ENCODE measurements at regions not wholly inside any gene's neighbourhood (a gene's known extent, or its start where the extent isn't known, plus 50 kb on each side); places are given as distances from the start of the nearest gene placed in this dataset.

DNA sequence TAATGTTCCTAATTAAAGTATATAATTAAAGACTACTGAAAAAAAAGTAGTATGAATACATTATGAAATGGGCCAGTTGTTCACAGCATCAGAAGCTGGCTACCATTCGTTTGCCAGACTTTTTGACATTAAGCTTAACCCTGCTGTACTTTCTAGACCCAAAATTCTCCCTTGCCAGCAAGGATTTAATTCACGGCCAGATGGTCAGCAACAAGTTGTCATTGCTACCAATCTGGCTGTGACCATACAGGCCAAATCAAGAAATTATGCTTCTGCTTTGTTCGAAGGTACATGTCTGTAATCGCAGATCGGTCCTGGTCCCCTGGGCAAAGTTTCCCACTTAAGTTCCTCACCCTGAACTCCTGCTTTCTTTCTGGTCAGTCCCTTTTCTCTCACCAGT lies 217.7 kb upstream of the ATXN7L3B start:
- no peaks in the 10 kb centered on the region for H4K20me1 ChIP-seq (ENCODE audit: insufficient read depth, poor library complexity, severe bottlenecking)
- H2AFZ ChIP-seq: no peak overlapping the region
- no peaks in the 10 kb centered on the region for H3K79me2 ChIP-seq
- WGBS (ENCODE audit: low lambda C conversion rate, missing lambda C conversion rate): 89% methylated on average over 5 of the region's 5 CpGs
- H3K36me3 ChIP-seq (replicated peaks; ENCODE audit: insufficient read depth, low read depth): no peaks in the 10 kb centered on the region
- no peaks in the 10 kb centered on the region for H3K9me2 ChIP-seq (replicated peaks; ENCODE audit: insufficient read depth)
- H3K4me2 ChIP-seq: no peak overlapping the region
- no peak for DNase-seq (ENCODE audit: low spot score)
- TF ChIP-seq, protein P1, sequence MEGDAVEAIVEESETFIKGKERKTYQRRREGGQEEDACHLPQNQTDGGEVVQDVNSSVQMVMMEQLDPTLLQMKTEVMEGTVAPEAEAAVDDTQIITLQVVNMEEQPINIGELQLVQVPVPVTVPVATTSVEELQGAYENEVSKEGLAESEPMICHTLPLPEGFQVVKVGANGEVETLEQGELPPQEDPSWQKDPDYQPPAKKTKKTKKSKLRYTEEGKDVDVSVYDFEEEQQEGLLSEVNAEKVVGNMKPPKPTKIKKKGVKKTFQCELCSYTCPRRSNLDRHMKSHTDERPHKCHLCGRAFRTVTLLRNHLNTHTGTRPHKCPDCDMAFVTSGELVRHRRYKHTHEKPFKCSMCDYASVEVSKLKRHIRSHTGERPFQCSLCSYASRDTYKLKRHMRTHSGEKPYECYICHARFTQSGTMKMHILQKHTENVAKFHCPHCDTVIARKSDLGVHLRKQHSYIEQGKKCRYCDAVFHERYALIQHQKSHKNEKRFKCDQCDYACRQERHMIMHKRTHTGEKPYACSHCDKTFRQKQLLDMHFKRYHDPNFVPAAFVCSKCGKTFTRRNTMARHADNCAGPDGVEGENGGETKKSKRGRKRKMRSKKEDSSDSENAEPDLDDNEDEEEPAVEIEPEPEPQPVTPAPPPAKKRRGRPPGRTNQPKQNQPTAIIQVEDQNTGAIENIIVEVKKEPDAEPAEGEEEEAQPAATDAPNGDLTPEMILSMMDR (IDR thresholded peaks at IDR 0.05; ENCODE audit: poor library complexity): no peak
- TF ChIP-seq EZH2phosphoT487 (IDR thresholded peaks at IDR 0.05; ENCODE audit: low read depth, severe bottlenecking, unreplicated experiment): no peak
- no peak for TF ChIP-seq EZH2 (IDR thresholded peaks at IDR 0.05; ENCODE audit: borderline replicate concordance)
- H3K4me1 ChIP-seq (ENCODE audit: insufficient read depth): peaks cover 7% of the 10 kb centered on the region
- H3K4me3 ChIP-seq: no peak overlapping the region
- H3K27ac ChIP-seq: no peak overlapping the region
- H3K27me3 ChIP-seq: no peaks in the 10 kb centered on the region
- no peaks in the 10 kb centered on the region for H3K9me3 ChIP-seq (ENCODE audit: low read depth)

DNA sequence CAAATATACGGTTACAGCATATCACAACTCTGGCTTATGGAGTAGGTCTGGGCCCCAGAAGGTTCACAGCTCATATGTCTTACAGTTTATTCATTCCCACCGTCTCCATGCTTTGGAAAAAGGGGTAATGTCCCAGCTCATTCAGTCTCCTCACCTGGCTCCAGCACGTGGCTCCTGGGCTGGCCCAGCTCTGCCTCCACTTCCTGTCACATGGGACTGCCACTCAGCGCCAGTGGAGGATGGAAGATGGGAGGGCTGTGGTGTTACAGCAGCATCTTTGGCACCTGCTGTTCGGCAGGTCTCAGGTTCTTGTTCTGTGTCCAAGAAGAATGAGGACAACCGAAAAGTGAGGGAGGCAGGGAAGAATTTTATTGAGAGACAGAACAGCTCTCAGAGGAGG lies 216.3 kb upstream of the ATXN7L3B start:
- no peak overlapping the region for H2AFZ ChIP-seq
- WGBS (ENCODE audit: low lambda C conversion rate, missing lambda C conversion rate): 86% methylated on average over 6 of the region's 6 CpGs

DNA sequence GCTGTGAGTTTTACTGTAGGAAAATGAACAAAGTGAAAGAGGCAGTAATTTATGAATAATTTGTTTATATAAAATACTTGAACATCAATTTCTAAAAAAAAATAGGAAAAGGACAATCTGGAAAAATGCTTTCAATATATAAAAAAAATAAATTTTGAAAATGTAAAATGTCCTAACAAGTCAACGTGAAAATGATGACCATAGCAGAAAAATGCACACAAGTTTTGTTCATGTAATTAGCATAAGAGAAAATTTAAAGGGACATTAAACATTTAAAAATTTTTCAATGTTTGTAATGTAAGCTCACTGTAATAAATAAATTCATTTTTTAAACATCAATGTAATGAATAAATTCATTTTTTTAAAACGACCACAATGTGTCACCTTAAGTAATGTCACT lies 214.8 kb upstream of the ATXN7L3B start:
- H3K9me2 ChIP-seq (replicated peaks; ENCODE audit: insufficient read depth): no peaks in the 10 kb centered on the region
- TF ChIP-seq, protein P1 (IDR thresholded peaks at IDR 0.05; ENCODE audit: poor library complexity): no peak
- TF ChIP-seq EZH2phosphoT487 (IDR thresholded peaks at IDR 0.05; ENCODE audit: low read depth, severe bottlenecking, unreplicated experiment) (no peak), EZH2 (IDR thresholded peaks at IDR 0.05; ENCODE audit: borderline replicate concordance) (no peak)
- H3K4me2 ChIP-seq: no peak overlapping the region
- no peaks in the 10 kb centered on the region for H3K4me1 ChIP-seq (ENCODE audit: insufficient read depth)
- DNase-seq (ENCODE audit: low spot score): no peak
- H3K4me3 ChIP-seq: no peak overlapping the region
- no peaks in the 10 kb centered on the region for H3K79me2 ChIP-seq
- H3K27me3 ChIP-seq: no peaks in the 10 kb centered on the region
- H2AFZ ChIP-seq: no peak overlapping the region
- H4K20me1 ChIP-seq (ENCODE audit: insufficient read depth, poor library complexity, severe bottlenecking): no peaks in the 10 kb centered on the region
- WGBS (ENCODE audit: low lambda C conversion rate, missing lambda C conversion rate): 77% methylated on average over 2 of the region's 2 CpGs
- no peaks in the 10 kb centered on the region for H3K9me3 ChIP-seq (ENCODE audit: low read depth)
- no peaks in the 10 kb centered on the region for H3K36me3 ChIP-seq (replicated peaks; ENCODE audit: insufficient read depth, low read depth)
- H3K27ac ChIP-seq: no peak overlapping the region

More for the DNA sequence above, 216.3 kb upstream of the ATXN7L3B start:
- no peak overlapping the region for H3K27ac ChIP-seq
- H3K79me2 ChIP-seq: no peaks in the 10 kb centered on the region
- H3K4me1 ChIP-seq (ENCODE audit: insufficient read depth): peaks cover 5% of the 10 kb centered on the region
- H4K20me1 ChIP-seq (ENCODE audit: insufficient read depth, poor library complexity, severe bottlenecking): no peaks in the 10 kb centered on the region
- H3K36me3 ChIP-seq (replicated peaks; ENCODE audit: insufficient read depth, low read depth): no peaks in the 10 kb centered on the region
- no peaks in the 10 kb centered on the region for H3K27me3 ChIP-seq
- H3K4me3 ChIP-seq: no peak overlapping the region
- no peaks in the 10 kb centered on the region for H3K9me2 ChIP-seq (replicated peaks; ENCODE audit: insufficient read depth)
- DNase-seq (ENCODE audit: low spot score): no peak
- no peaks in the 10 kb centered on the region for H3K9me3 ChIP-seq (ENCODE audit: low read depth)
- no peak overlapping the region for H3K4me2 ChIP-seq
- TF ChIP-seq, protein P1 (IDR thresholded peaks at IDR 0.05; ENCODE audit: poor library complexity): no peak
- TF ChIP-seq EZH2phosphoT487 (IDR thresholded peaks at IDR 0.05; ENCODE audit: low read depth, severe bottlenecking, unreplicated experiment) (no peak), EZH2 (IDR thresholded peaks at IDR 0.05; ENCODE audit: borderline replicate concordance) (no peak)

DNA sequence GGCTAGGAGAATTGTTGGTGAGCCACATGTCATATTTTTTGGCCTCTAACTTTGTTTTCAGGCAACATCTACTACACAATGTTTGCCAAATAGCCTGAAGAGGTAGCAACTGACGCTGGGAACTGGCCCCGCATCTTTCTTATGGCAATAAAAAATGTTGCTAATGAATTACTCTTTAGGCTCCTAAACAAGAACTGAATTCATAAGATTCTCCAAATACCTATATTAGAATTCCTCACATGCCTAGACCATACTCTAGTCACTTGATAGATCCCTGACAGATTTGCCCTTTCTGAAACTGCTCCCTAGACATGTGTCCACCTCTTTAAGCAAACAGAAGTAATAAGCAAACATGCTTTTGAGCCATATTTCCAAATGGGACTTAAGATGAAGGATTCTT lies 209.0 kb upstream of the ATXN7L3B start:
- no peaks in the 10 kb centered on the region for H3K9me2 ChIP-seq (replicated peaks; ENCODE audit: insufficient read depth)
- DNase-seq (ENCODE audit: low spot score): no peak
- H3K4me1 ChIP-seq (ENCODE audit: insufficient read depth): no peaks in the 10 kb centered on the region
- no peak overlapping the region for H2AFZ ChIP-seq
- H4K20me1 ChIP-seq (ENCODE audit: insufficient read depth, poor library complexity, severe bottlenecking): no peaks in the 10 kb centered on the region
- no peak overlapping the region for H3K4me2 ChIP-seq
- WGBS (ENCODE audit: low lambda C conversion rate, missing lambda C conversion rate): 71% methylated on average over 2 of the region's 2 CpGs
- TF ChIP-seq EZH2phosphoT487 (IDR thresholded peaks at IDR 0.05; ENCODE audit: low read depth, severe bottlenecking, unreplicated experiment): no peak
- no peak overlapping the region for H3K4me3 ChIP-seq
- H3K9me3 ChIP-seq (ENCODE audit: low read depth): no peaks in the 10 kb centered on the region
- H3K79me2 ChIP-seq: no peaks in the 10 kb centered on the region
- H3K27ac ChIP-seq: no peak overlapping the region
- no peaks in the 10 kb centered on the region for H3K27me3 ChIP-seq
- H3K36me3 ChIP-seq (replicated peaks; ENCODE audit: insufficient read depth, low read depth): no peaks in the 10 kb centered on the region

Measured in hepatocyte (in vitro differentiated cells).